Neural cell (in vitro differentiated cells): ENCODE measurements at regions not wholly inside any gene's neighbourhood (a gene's known extent, or its start where the extent isn't known, plus 50 kb on each side); places are given as distances from the start of the nearest gene placed in this dataset.

ENCODE experiments used
- H2AFZ ChIP-seq: fragments of 200-600, 300-800 bp; sonication (generic), shearing (Covaris generic); 2 replicates; pipeline ENCODE4 v1.6.0; 2014; ENCODE audit warnings: low read depth, mild to moderate bottlenecking, antibody characterized with exemption, low read length, moderate library complexity
- H3F3A ChIP-seq: fragments of 200-600 bp; shearing (Covaris generic); 2 replicates; pipeline ENCODE4 v1.6.1; 2016; ENCODE audit warnings: mild to moderate bottlenecking, moderate library complexity, mixed read lengths, antibody characterized with exemption, low read length; ENCODE audit not compliant: insufficient read depth, poor library complexity, severe bottlenecking
- H3K27ac ChIP-seq: fragments of 200-600, 300-800 bp; sonication (generic), shearing (Covaris generic); 2 replicates; pipeline ENCODE4 v1.5.1; 2014; ENCODE audit warnings: mild to moderate bottlenecking, low read length, moderate library complexity
- H3K27me3 ChIP-seq: fragments of 300-800, 200-600 bp; sonication (generic), shearing (Covaris generic); 2 replicates; pipeline ENCODE4 v1.6.0; 2014; ENCODE audit warnings: mild to moderate bottlenecking, low read depth, low read length, moderate library complexity; ENCODE audit not compliant: insufficient read depth
- H3K36me3 ChIP-seq: fragments of 300-800, 200-600 bp; sonication (generic), shearing (Covaris generic); 2 replicates; pipeline ENCODE4 v1.5.1; 2014; ENCODE audit warnings: mild to moderate bottlenecking, antibody characterized with exemption, low read length, moderate library complexity; ENCODE audit not compliant: insufficient read depth
- H3K4me2 ChIP-seq: fragments of 300-800, 200-600 bp; sonication (generic), shearing (Covaris generic); 2 replicates; pipeline ENCODE4 v1.6.0; 2014; ENCODE audit warnings: mild to moderate bottlenecking, low read length
- H3K4me3 ChIP-seq: fragments of 300-800, 200-600 bp; sonication (generic), shearing (Covaris generic); 2 replicates; pipeline ENCODE4 v1.5.1; 2014; ENCODE audit warnings: mild to moderate bottlenecking, low read length, moderate library complexity
- H3K79me2 ChIP-seq: fragments of 200-600 bp; shearing (Covaris generic); replicated peaks from 2 replicates; pipeline ENCODE4 v1.6.0; 2014; ENCODE audit warnings: mild to moderate bottlenecking, low read length, moderate library complexity; ENCODE audit not compliant: insufficient read depth
- H3K9ac ChIP-seq: fragments of 300-800, 200-600 bp; sonication (generic), shearing (Covaris generic); 2 replicates; pipeline ENCODE4 v1.6.1; 2016; ENCODE audit warnings: mild to moderate bottlenecking, low read length, mixed read lengths
- H3K9me2 ChIP-seq: fragments of 200-600 bp; shearing (Covaris generic); 2 replicates; pipeline ENCODE4 v1.6.1; 2016; ENCODE audit warnings: mild to moderate bottlenecking, low read length, mixed read lengths; ENCODE audit not compliant: insufficient read depth
- H3K9me3 ChIP-seq: fragments of 200-600, 300-800 bp; sonication (generic), shearing (Covaris generic); 2 replicates; pipeline ENCODE4 v1.6.1; 2016; ENCODE audit warnings: mild to moderate bottlenecking, mixed run types, low read length, moderate library complexity, mixed read lengths
- H4K20me1 ChIP-seq: fragments of 200-600 bp; shearing (Covaris generic); 2 replicates; pipeline ENCODE4 v1.6.1; 2016; ENCODE audit warnings: mild to moderate bottlenecking, mixed run types; ENCODE audit not compliant: insufficient read depth
- CTCF ChIP-seq: fragments of 450-650 bp; IDR thresholded peaks from 2 replicates; pipeline ENCODE4 v1.5.1; 2014; ENCODE audit warnings: antibody characterized with exemption, mild to moderate bottlenecking, moderate library complexity; ENCODE audit not compliant: poor library complexity, severe bottlenecking
- EP300 ChIP-seq: fragments of 450-650 bp; conservative IDR thresholded peaks from 2 replicates; pipeline ENCODE4 v1.6.1; 2014; ENCODE audit warnings: antibody characterized with exemption, mild to moderate bottlenecking, moderate library complexity; ENCODE audit not compliant: poor library complexity, severe bottlenecking
- EZH2 ChIP-seq: fragments of 200-600, 300-800 bp; shearing (Covaris generic), sonication (generic); IDR thresholded peaks from 2 replicates; pipeline ENCODE4 v1.6.1; 2014; ENCODE audit warnings: antibody characterized with exemption, low read length, borderline replicate concordance, mild to moderate bottlenecking; ENCODE audit not compliant: insufficient read depth, poor library complexity, severe bottlenecking
- MXI1 ChIP-seq: fragments of 450-650 bp; conservative IDR thresholded peaks from 2 replicates; pipeline ENCODE4 v1.6.1; 2014; ENCODE audit warnings: antibody characterized with exemption, mild to moderate bottlenecking; ENCODE audit not compliant: poor library complexity, severe bottlenecking
- POLR2AphosphoS5 ChIP-seq: IDR thresholded peaks from 2 replicates; pipeline ENCODE4 v1.6.1; 2012
- RAD21 ChIP-seq: fragments of 450-650 bp; conservative IDR thresholded peaks from 2 replicates; pipeline ENCODE4 v1.6.1; 2014; ENCODE audit warnings: antibody characterized with exemption, mild to moderate bottlenecking, moderate library complexity
- SMC3 ChIP-seq: fragments of 450-650 bp; conservative IDR thresholded peaks from 2 replicates; pipeline ENCODE4 v1.6.1; 2014; ENCODE audit warnings: antibody characterized with exemption, mild to moderate bottlenecking, moderate library complexity; ENCODE audit not compliant: poor library complexity
- TAF1 ChIP-seq: IDR thresholded peaks from 2 replicates; pipeline ENCODE4 v1.6.1; 2012; ENCODE audit warnings: low read depth
- TF ChIP-seq, protein P1 (sequence below): IDR thresholded peaks from 2 replicates; pipeline ENCODE4 v1.6.1; 2012; ENCODE audit warnings: borderline replicate concordance

- Histone ChIP-seq H3F3A (no peaks in the 10 kb centered on the region), H3K36me3 (no peaks in the 10 kb centered on the region), H3K79me2 (no peaks in the 10 kb centered on the region), H3K9me2 (no peaks in the 10 kb centered on the region), H4K20me1 (no peaks in the 10 kb centered on the region), H3K4me3 (no peak overlapping the region), H3K9me3 (no peaks in the 10 kb centered on the region), H3K27me3 (no peaks in the 10 kb centered on the region), H3K9ac (no peak overlapping the region), H3K4me2 (no peak overlapping the region), H2AFZ (no peak overlapping the region), H3K27ac (no peak overlapping the region)
- TF ChIP-seq EZH2 (no peak), EP300 (no peak), TAF1 (no peak), MXI1 (no peak), RAD21 (no peak), SMC3 (no peak), CTCF (no peak), POLR2AphosphoS5 (no peak)
- TF ChIP-seq, protein P1, sequence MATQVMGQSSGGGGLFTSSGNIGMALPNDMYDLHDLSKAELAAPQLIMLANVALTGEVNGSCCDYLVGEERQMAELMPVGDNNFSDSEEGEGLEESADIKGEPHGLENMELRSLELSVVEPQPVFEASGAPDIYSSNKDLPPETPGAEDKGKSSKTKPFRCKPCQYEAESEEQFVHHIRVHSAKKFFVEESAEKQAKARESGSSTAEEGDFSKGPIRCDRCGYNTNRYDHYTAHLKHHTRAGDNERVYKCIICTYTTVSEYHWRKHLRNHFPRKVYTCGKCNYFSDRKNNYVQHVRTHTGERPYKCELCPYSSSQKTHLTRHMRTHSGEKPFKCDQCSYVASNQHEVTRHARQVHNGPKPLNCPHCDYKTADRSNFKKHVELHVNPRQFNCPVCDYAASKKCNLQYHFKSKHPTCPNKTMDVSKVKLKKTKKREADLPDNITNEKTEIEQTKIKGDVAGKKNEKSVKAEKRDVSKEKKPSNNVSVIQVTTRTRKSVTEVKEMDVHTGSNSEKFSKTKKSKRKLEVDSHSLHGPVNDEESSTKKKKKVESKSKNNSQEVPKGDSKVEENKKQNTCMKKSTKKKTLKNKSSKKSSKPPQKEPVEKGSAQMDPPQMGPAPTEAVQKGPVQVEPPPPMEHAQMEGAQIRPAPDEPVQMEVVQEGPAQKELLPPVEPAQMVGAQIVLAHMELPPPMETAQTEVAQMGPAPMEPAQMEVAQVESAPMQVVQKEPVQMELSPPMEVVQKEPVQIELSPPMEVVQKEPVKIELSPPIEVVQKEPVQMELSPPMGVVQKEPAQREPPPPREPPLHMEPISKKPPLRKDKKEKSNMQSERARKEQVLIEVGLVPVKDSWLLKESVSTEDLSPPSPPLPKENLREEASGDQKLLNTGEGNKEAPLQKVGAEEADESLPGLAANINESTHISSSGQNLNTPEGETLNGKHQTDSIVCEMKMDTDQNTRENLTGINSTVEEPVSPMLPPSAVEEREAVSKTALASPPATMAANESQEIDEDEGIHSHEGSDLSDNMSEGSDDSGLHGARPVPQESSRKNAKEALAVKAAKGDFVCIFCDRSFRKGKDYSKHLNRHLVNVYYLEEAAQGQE = no peak
Observed at GRCh38 chr2:238578256-238578655, 151.5 kb downstream of the ASB1 start.

GRCh38 chr2:238580486-238580885, 153.8 kb downstream of the ASB1 start:
- TF ChIP-seq EP300 (no peak), POLR2AphosphoS5 (no peak), EZH2 (no peak), MXI1 (no peak), SMC3 (no peak), RAD21 (no peak), TAF1 (no peak), CTCF (no peak)
- TF ChIP-seq, protein P1 = no peak

More at GRCh38 chr2:238580486-238580885, 153.8 kb downstream of the ASB1 start:
- H3K27me3 ChIP-seq = no peaks in the 10 kb centered on the region
- H3F3A ChIP-seq = no peaks in the 10 kb centered on the region
- no peaks in the 10 kb centered on the region for H3K9me3 ChIP-seq
- H2AFZ ChIP-seq = no peak overlapping the region
- H3K27ac ChIP-seq = no peak overlapping the region
- no peaks in the 10 kb centered on the region for H3K36me3 ChIP-seq
- H3K9ac ChIP-seq = no peak overlapping the region
- no peaks in the 10 kb centered on the region for H3K79me2 ChIP-seq
- no peaks in the 10 kb centered on the region for H3K9me2 ChIP-seq
- H4K20me1 ChIP-seq = no peaks in the 10 kb centered on the region
- H3K4me2 ChIP-seq = no peak overlapping the region
- H3K4me3 ChIP-seq = no peak overlapping the region
